Colonic mucosa (tissue), 4 donors: ENCODE measurements at regions not wholly inside any gene's neighbourhood (a gene's known extent, or its start where the extent isn't known, plus 50 kb on each side); places are given as distances from the start of the nearest gene placed in this dataset.

Experiments
- DNase-seq: peaks from one replicate; pipeline ENCODE4 v3.0.0-alpha.2; 2020
- H3K27ac ChIP-seq: fragments of 200-600 bp; one replicate; pipeline ENCODE4 v1.8.0; 2021
- H3K27me3 ChIP-seq: fragments of 200-600 bp; one replicate; pipeline ENCODE4 v1.8.0; 2021
- H3K36me3 ChIP-seq: fragments of 200-600 bp; one replicate; pipeline ENCODE4 v1.8.0; 2021
- H3K4me1 ChIP-seq: fragments of 200-600 bp; one replicate; pipeline ENCODE4 v1.8.0; 2021; ENCODE audit warnings: mild to moderate bottlenecking
- H3K4me3 ChIP-seq: fragments of 200-600 bp; one replicate; pipeline ENCODE4 v1.8.0; 2021
- H3K9ac ChIP-seq, 2 donors: one replicate each; pipeline ENCODE4 v1.7.0; 2013; ENCODE audit warnings: control low read depth in 2 of 2, low read depth in 2 of 2, low read length in 2 of 2
- H3K9me3 ChIP-seq: fragments of 200-600 bp; one replicate; pipeline ENCODE4 v1.8.0; 2021
- CTCF ChIP-seq: fragments of 200-600 bp; IDR thresholded peaks from one replicate; pipeline ENCODE4 v1.8.0; 2022; ENCODE audit warnings: antibody characterized with exemption, mild to moderate bottlenecking
- intact Hi-C: fragments of 100-400 bp; cut with DNase I; formaldehyde crosslinking; loops from one replicate; pipeline ENCODE4 v1.14.1; 2022
- donor health status: healthy.
- donor health status: DM: no; HTN: no; CAD: no.
- donor health status: DM: no; HTN: no; CAD: no.

DNA sequence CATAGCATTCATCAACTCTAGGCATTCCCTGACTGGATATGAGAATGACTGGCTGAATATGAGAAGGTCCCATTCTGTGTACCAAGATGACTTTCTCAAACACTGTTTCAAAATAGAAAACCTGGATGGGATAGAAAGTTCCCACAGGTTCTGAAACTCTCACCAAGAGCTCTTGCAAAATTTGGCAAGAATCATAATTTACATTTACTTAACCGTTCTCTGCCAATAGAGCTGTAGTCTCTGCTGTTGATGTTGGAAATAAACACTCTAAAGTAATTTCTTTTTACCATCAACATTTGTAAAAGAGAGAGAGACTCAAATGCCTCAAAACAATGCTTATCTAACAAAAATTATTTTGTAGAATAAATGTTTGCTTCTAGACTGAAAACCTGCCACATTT, 221.1 kb downstream of the LMO4 start:
- intact Hi-C loops: no loop called here
- no peak for TF ChIP-seq CTCF
- no peak overlapping the region for H3K4me3 ChIP-seq
- no peak overlapping the region for H3K9ac ChIP-seq
- H3K9me3 ChIP-seq: no peaks in the 10 kb centered on the region
- H3K27ac ChIP-seq: no peak overlapping the region
- DNase-seq: no peak
- H3K27me3 ChIP-seq: no peaks in the 10 kb centered on the region
- no peaks in the 10 kb centered on the region for H3K36me3 ChIP-seq
- H3K4me1 ChIP-seq: no peaks in the 10 kb centered on the region

- no peaks in the 10 kb centered on the region for H3K9me3 ChIP-seq
- intact Hi-C loops: no loop called here
- no peak for DNase-seq
- H3K27me3 ChIP-seq: no peaks in the 10 kb centered on the region
- H3K9ac ChIP-seq: no peak overlapping the region
- TF ChIP-seq CTCF: no peak
- no peaks in the 10 kb centered on the region for H3K36me3 ChIP-seq
- H3K4me1 ChIP-seq: no peaks in the 10 kb centered on the region
- no peak overlapping the region for H3K27ac ChIP-seq
- H3K4me3 ChIP-seq: no peak overlapping the region
Observed at GRCh38 chr1:87553511-87553910, 224.8 kb downstream of the LMO4 start.

DNA sequence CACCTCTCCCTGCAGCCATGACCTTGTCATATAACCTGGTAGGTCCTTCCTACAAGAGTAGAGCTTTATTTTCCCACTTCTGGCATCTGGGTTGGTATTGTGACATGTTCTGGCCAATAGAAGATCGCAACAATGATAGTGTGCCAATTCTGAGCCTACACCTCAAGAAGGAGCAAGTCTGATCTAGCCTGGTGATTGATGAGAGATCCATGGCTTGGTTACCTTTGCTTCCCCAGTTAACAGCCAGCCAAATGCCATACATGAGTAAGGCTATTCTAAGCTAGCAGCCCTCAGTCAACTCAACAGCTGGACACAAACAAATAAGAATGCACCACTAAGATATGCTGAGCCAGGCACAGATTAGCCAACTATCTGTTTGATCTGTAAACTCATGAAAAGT, 226.7 kb downstream of the LMO4 start:
- no peak for TF ChIP-seq CTCF
- intact Hi-C loops: no loop called here
- no peak overlapping the region for H3K4me3 ChIP-seq
- no peaks in the 10 kb centered on the region for H3K4me1 ChIP-seq
- no peak for DNase-seq
- H3K27ac ChIP-seq: no peak overlapping the region
- no peaks in the 10 kb centered on the region for H3K36me3 ChIP-seq
- no peak overlapping the region for H3K9ac ChIP-seq
- H3K27me3 ChIP-seq: no peaks in the 10 kb centered on the region
- no peaks in the 10 kb centered on the region for H3K9me3 ChIP-seq

- H3K9me3 ChIP-seq: no peaks in the 10 kb centered on the region
- no peaks in the 10 kb centered on the region for H3K36me3 ChIP-seq
- intact Hi-C loops: no loop called here
- H3K4me3 ChIP-seq: no peak overlapping the region
- H3K27ac ChIP-seq: no peak overlapping the region
- no peak for TF ChIP-seq CTCF
- DNase-seq: no peak
- no peak overlapping the region for H3K9ac ChIP-seq
- H3K27me3 ChIP-seq: no peaks in the 10 kb centered on the region
- no peaks in the 10 kb centered on the region for H3K4me1 ChIP-seq
Observed at GRCh38 chr1:87556326-87556725, 227.6 kb downstream of the LMO4 start.

DNA sequence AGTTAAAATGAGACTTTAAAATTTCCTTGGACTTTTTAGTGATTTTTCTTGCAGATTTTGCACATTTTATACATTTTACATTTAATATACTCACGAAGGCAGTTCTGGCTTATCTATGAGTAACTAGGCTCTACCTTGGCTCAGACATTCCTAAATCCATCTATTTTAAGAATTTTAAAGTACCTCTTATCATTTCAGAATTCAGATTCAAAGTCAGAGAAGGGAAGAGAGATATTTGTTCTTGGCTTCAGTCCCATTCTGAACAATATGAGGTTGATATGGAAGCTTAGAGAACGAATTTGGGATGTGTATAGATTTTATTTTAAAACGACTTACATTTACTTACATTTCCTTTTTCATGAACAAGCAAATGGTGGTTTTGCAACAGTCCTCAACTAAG, 230.2 kb downstream of the LMO4 start:
- no peak for DNase-seq
- intact Hi-C loops: no loop called here
- Histone ChIP-seq H3K27me3 (no peaks in the 10 kb centered on the region), H3K9ac (no peak overlapping the region), H3K36me3 (no peaks in the 10 kb centered on the region), H3K4me1 (no peaks in the 10 kb centered on the region), H3K4me3 (no peak overlapping the region), H3K9me3 (no peaks in the 10 kb centered on the region), H3K27ac (no peak overlapping the region)
- TF ChIP-seq CTCF: no peak

- Histone ChIP-seq H3K9ac (no peak overlapping the region), H3K4me3 (no peak overlapping the region), H3K4me1 (no peaks in the 10 kb centered on the region), H3K27ac (no peak overlapping the region), H3K27me3 (no peaks in the 10 kb centered on the region), H3K36me3 (no peaks in the 10 kb centered on the region), H3K9me3 (no peaks in the 10 kb centered on the region)
- DNase-seq: no peak
- intact Hi-C loops: no loop called here
- TF ChIP-seq CTCF: no peak
Observed at GRCh38 chr1:87560137-87560536, 231.5 kb downstream of the LMO4 start.
